HepG2 (cell line): ENCODE measurements at regions not wholly inside any gene's neighbourhood (a gene's known extent, or its start where the extent isn't known, plus 50 kb on each side); places are given as distances from the start of the nearest gene placed in this dataset.
A peak's percentile ranks its signal among the peaks of the same experiment; 100 is the strongest.

Source experiments
- FOXC1 ChIP-seq: sonication (generic); formaldehyde crosslinking; IDR thresholded peaks from 2 replicates; pipeline ENCODE4 v1.8.0; 2022; ENCODE audit warnings: mild to moderate bottlenecking, missing genetic modification reagents, borderline replicate concordance
- FOXP1 ChIP-seq, 2 experiments: fragments of 450-650 bp in 1 of 2; IDR thresholded peaks; 2 replicates each; pipeline ENCODE4 v1.6.1; 2017 to 2018; ENCODE audit warnings: antibody characterized with exemption in 1 of 2
- MEF2D ChIP-seq: sonication (generic); formaldehyde crosslinking; IDR thresholded peaks from 2 replicates; pipeline ENCODE4 v1.5.1; 2020; ENCODE audit warnings: mild to moderate bottlenecking, missing genetic modification reagents
- MIER2 ChIP-seq: IDR thresholded peaks from 2 replicates; pipeline ENCODE4 v1.6.1; 2016; ENCODE audit warnings: missing biosample characterization, missing genetic modification reagents
- NCOA2 ChIP-seq: sonication (generic); formaldehyde crosslinking; IDR thresholded peaks from 2 replicates; pipeline ENCODE4 v1.8.0; 2022; ENCODE audit warnings: inconsistent platforms
- SNAPC2 ChIP-seq: sonication (generic); formaldehyde crosslinking; IDR thresholded peaks from 2 replicates; pipeline ENCODE4 v1.8.1; 2022; ENCODE audit warnings: mild to moderate bottlenecking, missing genetic modification reagents
- ZBTB25 ChIP-seq: IDR thresholded peaks from 2 replicates; pipeline ENCODE4 v1.6.1; 2018; ENCODE audit warnings: missing genetic modification reagents
- ZGPAT ChIP-seq: IDR thresholded peaks from 2 replicates; pipeline ENCODE4 v1.6.1; 2016; ENCODE audit warnings: mild to moderate bottlenecking
- ZMYM2 ChIP-seq: sonication (generic); formaldehyde crosslinking; IDR thresholded peaks from 2 replicates; pipeline ENCODE4 v1.8.0; 2022; ENCODE audit warnings: mild to moderate bottlenecking, missing genetic modification reagents
- ZNF281 ChIP-seq: sonication (generic); formaldehyde crosslinking; IDR thresholded peaks from 2 replicates; pipeline ENCODE4 v1.4.0; 2020; ENCODE audit warnings: missing genetic modification reagents, borderline replicate concordance
- ZNF609 ChIP-seq: sonication (generic); formaldehyde crosslinking; IDR thresholded peaks from 2 replicates; pipeline ENCODE4 v1.4.0; 2020; ENCODE audit warnings: mild to moderate bottlenecking, missing genetic modification reagents, borderline replicate concordance
- ZNF770 ChIP-seq: sonication (generic); formaldehyde crosslinking; IDR thresholded peaks from 2 replicates; pipeline ENCODE4 v1.5.0; 2020; ENCODE audit warnings: mild to moderate bottlenecking, missing genetic modification reagents
- ZUFSP ChIP-seq: sonication (generic); formaldehyde crosslinking; IDR thresholded peaks from 2 replicates; pipeline ENCODE4 v1.9.0; 2021; ENCODE audit warnings: missing genetic modification reagents, mild to moderate bottlenecking, borderline replicate concordance

- TF ChIP-seq ZNF609 (CRISPR knock-in tag) = peak; percentile 24
- peak; percentile 88 for TF ChIP-seq ZMYM2 (CRISPR knock-in tag)
- peak; percentile 51; the same call in 1 of the 2 replicates for TF ChIP-seq MIER2
- peak; percentile 34 for TF ChIP-seq FOXC1 (CRISPR knock-in tag)
- TF ChIP-seq NCOA2 = peak; percentile 89
- TF ChIP-seq ZNF770 = peak; percentile 100
- peak; percentile 97 for TF ChIP-seq FOXP1 (IDR thresholded peaks at IDR 0.05)
- peak; percentile 97 for TF ChIP-seq FOXP1 (CRISPR knock-in tag; IDR thresholded peaks at IDR 0.05)
- TF ChIP-seq ZGPAT (CRISPR knock-in tag) = peak; percentile 79
- TF ChIP-seq ZBTB25 (CRISPR knock-in tag) = 0 out of 2 replicates have a peak, but pooled peaks have one; percentile 27
- TF ChIP-seq ZUFSP (CRISPR knock-in tag) = no peak
- TF ChIP-seq SNAPC2 (CRISPR knock-in tag) = 0 out of 2 replicates have a peak, but pooled peaks have one; percentile 54
- no peak for TF ChIP-seq ZNF281
- no peak for TF ChIP-seq MEF2D (CRISPR knock-in tag)
Measured at GRCh38 chr6:63514488-63515173, 57.6 kb upstream of the LOC128125822 start (continued).
